Activated naive CD8-positive, alpha-beta T cell treated with anti-CD3 and anti-CD28 coated beads, Interleukin-2, amount 50 U/mL, for 24 hours (primary cell): ENCODE measurements at regions not wholly inside any gene's neighbourhood (a gene's known extent, or its start where the extent isn't known, plus 50 kb on each side); places are given as distances from the start of the nearest gene placed in this dataset.

Source experiments
- ATAC-seq: fragments of 150-1000 bp; cut with Tn5 transposase; one replicate; pipeline ENCODE4 v1.10.0; 2021
- DNase-seq: peaks from one replicate; pipeline ENCODE4 v3.0.0; 2021
- H3K27ac Mint-ChIP-seq: one replicate; pipeline ENCODE4 v1.8.0; 2021; ENCODE audit warnings: mild to moderate bottlenecking, mixed read lengths
- H3K27me3 Mint-ChIP-seq: one replicate; pipeline ENCODE4 v1.8.0; 2021; ENCODE audit warnings: mixed read lengths
- H3K36me3 Mint-ChIP-seq: one replicate; pipeline ENCODE4 v1.8.0; 2021; ENCODE audit warnings: low read depth, mixed read lengths
- H3K4me1 Mint-ChIP-seq: one replicate; pipeline ENCODE4 v1.8.0; 2021; ENCODE audit warnings: mixed read lengths
- H3K4me3 Mint-ChIP-seq: one replicate; pipeline ENCODE4 v1.8.0; 2021; ENCODE audit warnings: mild to moderate bottlenecking, moderate library complexity, mixed read lengths
- H3K9me3 Mint-ChIP-seq: one replicate; pipeline ENCODE4 v1.8.0; 2021; ENCODE audit warnings: mixed read lengths

DNA sequence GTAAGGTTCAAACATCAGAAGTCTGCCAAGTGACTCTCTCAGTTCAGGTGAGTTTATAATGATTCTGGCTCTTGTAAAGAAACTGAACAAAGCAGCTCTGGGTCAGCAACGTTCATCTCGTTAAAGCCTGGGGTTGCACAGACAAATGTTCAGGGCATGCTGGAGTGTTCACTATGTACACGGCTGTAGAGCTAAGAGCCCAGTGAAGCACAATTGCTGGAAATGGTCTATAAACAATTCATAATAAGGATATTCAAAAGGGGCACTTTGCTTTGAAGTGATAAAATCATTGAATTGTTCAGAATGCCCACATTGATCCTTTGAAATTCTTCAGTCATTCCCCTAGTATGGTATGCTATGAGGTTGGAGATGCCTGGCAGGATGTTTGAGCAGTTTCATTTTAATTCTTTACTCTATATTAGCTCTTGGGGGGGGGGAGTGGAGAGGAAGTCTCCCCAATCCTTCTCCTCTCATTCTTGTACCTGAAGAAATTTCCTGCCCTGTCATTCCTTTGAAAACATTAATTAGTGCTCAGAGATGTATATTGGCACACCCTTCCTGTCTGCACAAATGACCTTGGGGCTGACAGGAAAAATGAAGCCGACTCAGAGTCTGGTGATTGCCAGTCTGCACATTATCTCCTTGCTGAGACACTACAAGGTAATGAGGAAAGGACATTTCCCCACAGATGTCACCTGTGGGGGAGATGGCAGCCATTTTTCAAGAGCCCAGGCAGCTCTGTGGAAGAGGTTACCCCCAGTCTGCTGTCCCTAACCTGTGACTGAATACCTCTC is 145.5 kb downstream of the DLEU7 start:
- DNase-seq (no peak), ATAC-seq (no peak)
- H3K4me3 Mint-ChIP-seq = no peak overlapping the region
- H3K36me3 Mint-ChIP-seq = no peaks in the 10 kb centered on the region
- H3K4me1 Mint-ChIP-seq = no peaks in the 10 kb centered on the region
- no peak overlapping the region for H3K27ac Mint-ChIP-seq
- H3K9me3 Mint-ChIP-seq = no peaks in the 10 kb centered on the region
- no peaks in the 10 kb centered on the region for H3K27me3 Mint-ChIP-seq

DNA sequence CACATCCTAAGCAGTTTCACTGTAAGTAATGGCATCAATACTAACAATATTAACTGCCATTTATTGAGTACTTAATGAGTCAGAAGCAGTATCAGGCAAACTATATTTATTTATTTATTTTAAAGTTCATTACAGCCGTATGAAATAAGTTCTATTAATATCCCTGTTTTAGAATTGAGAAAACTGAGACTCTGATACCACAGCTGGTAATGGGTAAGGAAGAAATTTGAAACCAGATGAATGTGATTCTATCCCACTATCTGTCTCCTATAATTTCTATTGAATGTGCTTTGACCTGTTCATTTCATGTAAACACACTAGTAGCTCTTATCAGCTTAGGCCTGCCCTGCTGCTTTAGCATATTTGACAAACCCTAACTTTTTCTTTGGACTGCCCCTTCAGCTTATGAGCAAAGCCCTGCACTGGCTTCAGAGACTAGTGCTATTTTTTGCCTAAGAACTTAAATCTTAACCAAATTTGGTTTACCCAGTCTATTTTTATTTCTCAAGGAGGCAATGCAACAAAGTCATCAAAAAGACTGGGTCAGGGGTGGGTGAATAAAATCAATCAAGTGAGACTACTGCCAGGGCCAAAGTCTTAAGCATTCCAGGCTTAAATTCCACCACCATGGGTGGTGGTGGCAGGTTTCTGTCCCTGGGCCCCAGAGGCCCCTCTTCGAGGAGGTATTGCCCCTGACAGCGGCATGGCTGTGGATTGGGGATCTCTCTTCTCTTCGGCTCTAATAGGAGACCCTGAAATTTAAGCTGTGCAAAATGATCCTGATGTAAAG is 143.4 kb downstream of the DLEU7 start:
- ATAC-seq = no peak
- DNase-seq = no peak
- no peaks in the 10 kb centered on the region for H3K27me3 Mint-ChIP-seq
- no peaks in the 10 kb centered on the region for H3K36me3 Mint-ChIP-seq
- no peak overlapping the region for H3K27ac Mint-ChIP-seq
- H3K4me1 Mint-ChIP-seq = no peaks in the 10 kb centered on the region
- H3K9me3 Mint-ChIP-seq = no peaks in the 10 kb centered on the region
- no peak overlapping the region for H3K4me3 Mint-ChIP-seq

DNA sequence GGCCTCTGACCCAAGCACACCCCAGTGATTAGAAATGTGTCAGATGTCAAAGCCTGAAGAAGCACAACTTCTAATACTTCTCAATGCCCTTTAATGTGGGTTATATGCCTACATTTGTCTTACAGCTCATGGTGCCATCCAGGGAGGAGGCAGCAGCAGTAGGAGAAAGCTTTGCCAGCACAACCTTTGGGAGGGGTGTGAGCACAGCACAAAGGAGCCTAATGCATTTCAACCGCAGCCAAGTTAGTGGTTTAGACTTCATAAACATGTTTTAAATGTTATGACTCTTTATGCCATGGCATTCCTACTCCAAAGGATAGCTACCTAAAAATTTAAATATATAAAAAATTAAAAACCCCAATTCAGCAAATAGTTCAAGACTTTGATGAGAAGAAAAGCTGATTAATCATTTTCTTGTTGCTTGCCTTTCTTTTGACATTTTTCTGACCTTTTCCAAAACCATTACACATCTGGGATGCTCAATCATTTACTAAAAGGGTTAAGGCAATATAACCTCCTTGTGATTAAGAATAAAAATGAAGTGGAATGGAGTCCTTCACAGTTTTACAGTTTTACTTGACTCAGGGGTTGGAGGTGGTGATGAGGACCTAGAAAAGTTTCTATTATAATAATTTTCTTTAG is 142.7 kb downstream of the DLEU7 start:
- H3K9me3 Mint-ChIP-seq = no peaks in the 10 kb centered on the region
- H3K4me3 Mint-ChIP-seq = no peak overlapping the region
- no peaks in the 10 kb centered on the region for H3K36me3 Mint-ChIP-seq
- DNase-seq = no peak
- H3K4me1 Mint-ChIP-seq = no peaks in the 10 kb centered on the region
- ATAC-seq = no peak
- H3K27me3 Mint-ChIP-seq = no peaks in the 10 kb centered on the region
- H3K27ac Mint-ChIP-seq = no peak overlapping the region

- no peaks in the 10 kb centered on the region for H3K9me3 Mint-ChIP-seq
- DNase-seq (no peak), ATAC-seq (no peak)
- no peaks in the 10 kb centered on the region for H3K36me3 Mint-ChIP-seq
- H3K27ac Mint-ChIP-seq = no peak overlapping the region
- no peak overlapping the region for H3K4me3 Mint-ChIP-seq
- no peaks in the 10 kb centered on the region for H3K27me3 Mint-ChIP-seq
- no peaks in the 10 kb centered on the region for H3K4me1 Mint-ChIP-seq
Measured at GRCh38 chr13:50701469-50701868, 142.0 kb downstream of the DLEU7 start.

DNA sequence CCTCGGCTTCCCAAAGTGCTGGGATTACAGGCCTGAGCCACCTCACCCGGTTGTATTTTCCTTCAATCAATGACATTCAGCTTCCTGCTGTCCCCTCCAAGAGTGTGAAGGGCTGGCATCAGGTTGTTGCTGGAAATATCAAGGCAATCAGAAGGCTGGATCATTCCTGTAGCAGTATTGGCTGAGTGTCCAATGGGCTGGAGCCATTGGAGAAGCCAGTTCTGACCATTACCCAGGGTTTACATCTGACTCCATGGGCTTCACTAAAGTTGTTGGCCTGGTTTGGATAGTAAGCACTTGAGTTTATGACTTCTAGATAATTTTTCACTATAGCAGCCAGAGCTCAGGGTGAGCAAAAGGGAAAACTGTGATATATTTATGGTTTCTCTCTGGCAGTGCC is 137.0 kb downstream of the DLEU7 start:
- Mint-ChIP-seq H3K36me3 (no peaks in the 10 kb centered on the region), H3K4me1 (peaks cover 1% of the 10 kb centered on the region), H3K27ac (no peak overlapping the region), H3K4me3 (no peak overlapping the region), H3K27me3 (peaks cover 1% of the 10 kb centered on the region), H3K9me3 (no peaks in the 10 kb centered on the region)
- DNase-seq (no peak), ATAC-seq (no peak)

DNA sequence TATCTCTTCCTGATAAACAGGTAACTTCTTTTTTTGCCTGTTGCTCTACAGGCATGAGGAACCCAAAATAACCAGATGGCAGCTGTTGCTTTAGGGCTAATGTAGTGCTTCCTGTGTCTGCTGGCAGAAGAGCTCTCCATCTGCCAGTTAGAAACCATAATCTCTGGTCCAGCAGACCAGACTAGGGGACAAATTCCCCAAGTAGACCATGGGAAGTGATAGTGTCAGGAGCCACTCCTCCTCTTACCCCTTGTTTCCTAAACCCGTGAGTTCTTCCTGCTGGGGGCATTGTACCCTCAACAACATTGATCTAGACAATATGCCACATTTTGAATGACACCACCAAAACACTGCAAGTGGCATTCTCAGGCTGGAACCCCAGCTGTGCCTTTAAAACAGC is 135.9 kb downstream of the DLEU7 start:
- ATAC-seq = no peak
- Mint-ChIP-seq H3K4me3 (no peak overlapping the region), H3K27me3 (peaks cover 3% of the 10 kb centered on the region)

GRCh38 chr13:50708461-50708860 is 135.0 kb downstream of the DLEU7 start:
- ATAC-seq = no peak
- Mint-ChIP-seq H3K4me3 (no peak overlapping the region), H3K27me3 (peaks cover 5% of the 10 kb centered on the region), H3K36me3 (no peaks in the 10 kb centered on the region), H3K27ac (no peak overlapping the region), H3K9me3 (no peaks in the 10 kb centered on the region), H3K4me1 (peaks cover 9% of the 10 kb centered on the region)
- no peak for DNase-seq

More for the DNA sequence above, 135.9 kb downstream of the DLEU7 start:
- Mint-ChIP-seq H3K4me1 (peaks cover 2% of the 10 kb centered on the region), H3K36me3 (no peaks in the 10 kb centered on the region), H3K9me3 (no peaks in the 10 kb centered on the region), H3K27ac (no peak overlapping the region)
- no peak for DNase-seq

- ATAC-seq (no peak), DNase-seq (no peak)
- no peaks in the 10 kb centered on the region for H3K9me3 Mint-ChIP-seq
- no peaks in the 10 kb centered on the region for H3K36me3 Mint-ChIP-seq
- H3K4me1 Mint-ChIP-seq = peaks cover 15% of the 10 kb centered on the region
- H3K4me3 Mint-ChIP-seq = no peak overlapping the region
- H3K27ac Mint-ChIP-seq = no peak overlapping the region
- peaks cover 5% of the 10 kb centered on the region for H3K27me3 Mint-ChIP-seq
Measured at GRCh38 chr13:50709058-50709457, 134.4 kb downstream of the DLEU7 start.

DNA sequence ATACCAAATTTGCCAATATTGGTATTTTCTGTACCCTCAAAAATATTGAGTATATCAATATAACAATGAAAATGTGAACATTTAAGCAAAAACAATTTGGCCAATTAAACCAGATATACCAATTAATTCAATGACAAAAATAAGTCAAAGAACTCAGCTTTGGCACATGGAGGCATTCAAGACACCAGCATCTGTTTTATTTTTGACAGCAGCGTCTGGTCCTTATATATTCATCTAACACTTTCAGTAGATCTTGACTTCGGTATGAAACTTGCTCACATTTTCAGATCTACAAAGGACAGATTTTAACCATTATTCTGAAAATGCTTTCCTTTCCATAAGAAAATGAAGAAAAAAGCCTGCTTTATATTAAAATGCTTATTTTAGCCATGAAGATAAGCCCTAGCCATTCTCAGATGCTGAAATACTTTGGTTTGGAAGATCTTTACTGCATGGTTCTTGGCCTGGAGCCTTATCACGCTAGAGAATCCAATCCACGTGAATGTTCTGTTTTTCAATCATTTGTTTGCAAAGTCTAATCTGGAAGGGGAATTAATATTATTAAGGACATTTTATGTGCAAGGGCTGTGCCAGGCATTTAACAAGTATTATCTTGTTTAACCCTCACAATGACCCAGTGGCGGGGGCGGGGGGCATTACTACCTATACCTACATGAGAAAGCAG is 132.2 kb downstream of the DLEU7 start:
- Mint-ChIP-seq H3K36me3 (no peaks in the 10 kb centered on the region), H3K27ac (no peak overlapping the region), H3K27me3 (peaks cover 8% of the 10 kb centered on the region), H3K9me3 (no peaks in the 10 kb centered on the region), H3K4me1 (peaks cover 31% of the 10 kb centered on the region), H3K4me3 (no peak overlapping the region)
- DNase-seq (no peak), ATAC-seq (no peak)

- Mint-ChIP-seq H3K4me1 (peaks cover 34% of the 10 kb centered on the region), H3K27ac (no peak overlapping the region), H3K4me3 (no peak overlapping the region), H3K27me3 (peaks cover 8% of the 10 kb centered on the region), H3K9me3 (no peaks in the 10 kb centered on the region), H3K36me3 (no peaks in the 10 kb centered on the region)
- DNase-seq = no peak
- ATAC-seq = no peak
Measured at GRCh38 chr13:50711996-50712395, 131.5 kb downstream of the DLEU7 start.

DNA sequence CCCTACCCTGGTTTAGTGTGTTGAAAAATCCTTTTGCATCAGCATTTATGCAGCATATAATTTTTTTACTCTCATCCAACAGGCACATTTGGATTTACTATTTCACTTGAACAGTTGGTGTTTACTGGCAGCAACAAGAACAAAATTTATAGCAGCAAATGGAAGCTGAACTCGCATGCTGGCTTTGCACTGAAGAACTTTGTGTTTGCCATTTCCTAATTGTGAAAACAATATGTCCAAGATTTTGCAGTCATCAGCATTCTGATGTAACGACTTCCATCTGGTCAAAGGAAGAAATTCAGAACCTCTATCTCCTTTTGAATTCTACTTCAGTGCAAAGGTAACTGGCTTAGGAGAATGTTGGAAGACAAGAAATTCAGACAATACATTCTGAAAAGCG is 131.0 kb downstream of the DLEU7 start:
- DNase-seq (no peak), ATAC-seq (no peak)
- H3K27me3 Mint-ChIP-seq = peaks cover 8% of the 10 kb centered on the region
- H3K4me3 Mint-ChIP-seq = no peak overlapping the region
- no peaks in the 10 kb centered on the region for H3K9me3 Mint-ChIP-seq
- peaks cover 32% of the 10 kb centered on the region for H3K4me1 Mint-ChIP-seq
- H3K27ac Mint-ChIP-seq = no peak overlapping the region
- no peaks in the 10 kb centered on the region for H3K36me3 Mint-ChIP-seq

GRCh38 chr13:50712881-50713280 is 130.6 kb downstream of the DLEU7 start:
- H3K4me1 Mint-ChIP-seq = peaks cover 32% of the 10 kb centered on the region
- H3K9me3 Mint-ChIP-seq = no peaks in the 10 kb centered on the region
- no peaks in the 10 kb centered on the region for H3K36me3 Mint-ChIP-seq
- no peak overlapping the region for H3K27ac Mint-ChIP-seq
- ATAC-seq (no peak), DNase-seq (no peak)
- H3K27me3 Mint-ChIP-seq = peaks cover 8% of the 10 kb centered on the region
- no peak overlapping the region for H3K4me3 Mint-ChIP-seq

GRCh38 chr13:50713523-50714248 is 129.8 kb downstream of the DLEU7 start:
- Mint-ChIP-seq H3K4me1 (peaks cover 32% of the 10 kb centered on the region), H3K27me3 (peaks cover 8% of the 10 kb centered on the region), H3K36me3 (no peaks in the 10 kb centered on the region), H3K27ac (peak overlapping the region; percentile 10), H3K4me3 (peak overlapping the region; percentile 30), H3K9me3 (no peaks in the 10 kb centered on the region)
- peak; percentile 12 for DNase-seq
- peak; percentile 98 for ATAC-seq

DNA sequence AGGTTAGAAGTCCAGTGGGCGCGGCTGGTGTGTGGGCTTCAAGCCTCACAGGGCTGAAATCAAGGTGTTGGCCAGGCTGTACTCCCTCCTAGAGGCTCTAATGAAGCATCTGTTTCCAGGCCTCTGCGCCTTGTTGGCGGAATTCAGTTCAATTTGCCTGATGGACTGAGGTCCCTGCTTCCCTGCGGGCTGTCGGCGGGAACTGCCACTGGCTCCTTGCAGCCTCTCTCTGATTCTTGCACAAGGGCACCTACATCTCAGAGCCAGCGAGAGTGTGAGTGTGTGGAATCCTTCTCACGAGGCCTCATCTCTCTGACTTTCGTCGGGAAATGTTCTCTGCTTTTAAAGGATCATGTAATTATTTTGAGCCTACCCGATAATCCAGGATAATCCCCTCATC is 128.6 kb downstream of the DLEU7 start:
- no peak for DNase-seq
- Mint-ChIP-seq H3K27me3 (peaks cover 8% of the 10 kb centered on the region), H3K27ac (no peak overlapping the region), H3K9me3 (no peaks in the 10 kb centered on the region), H3K36me3 (no peaks in the 10 kb centered on the region), H3K4me1 (peaks cover 32% of the 10 kb centered on the region), H3K4me3 (no peak overlapping the region)
- no peak for ATAC-seq
